ENCODE measurements at regions not wholly inside any gene's neighbourhood (a gene's known extent, or its start where the extent isn't known, plus 50 kb on each side); places are given as distances from the start of the nearest gene placed in this dataset.

GRCh38 chr2:172204762-172205161 is 102.1 kb upstream of the DLX2 start:
- no peak for DNase-seq

- DNase-seq: no peak
Measured at GRCh38 chr2:172205292-172205691, 102.6 kb upstream of the DLX2 start.

- DNase-seq: no peak
Measured at GRCh38 chr2:172207911-172208310, 105.2 kb upstream of the DLX2 start.

- DNase-seq: no peak
Measured at GRCh38 chr2:172208791-172209325, 106.2 kb upstream of the DLX2 start.

- DNase-seq: no peak
Measured at GRCh38 chr2:172210599-172210998, 107.9 kb upstream of the DLX2 start.

GRCh38 chr2:172211512-172211911 is 108.8 kb upstream of the DLX2 start:
- no peak for DNase-seq

GRCh38 chr2:172213116-172213860 is 110.6 kb upstream of the DLX2 start:
- no peak for DNase-seq

GRCh38 chr2:172214252-172214651 is 111.6 kb upstream of the DLX2 start:
- DNase-seq: no peak

- no peak for DNase-seq
Measured at GRCh38 chr2:172215172-172215935, 112.7 kb upstream of the DLX2 start.

GRCh38 chr2:172215936-172216335 is 113.2 kb upstream of the DLX2 start:
- no peak for DNase-seq

GRCh38 chr2:172216477-172216876 is 113.8 kb upstream of the DLX2 start:
- DNase-seq: no peak

GRCh38 chr2:172219201-172219600 is 116.5 kb upstream of the DLX2 start:
- DNase-seq: no peak

- no peak for DNase-seq
Measured at GRCh38 chr2:172220121-172220520, 117.4 kb upstream of the DLX2 start.

GRCh38 chr2:172223601-172224054 is 120.9 kb upstream of the DLX2 start:
- no peak for DNase-seq

- DNase-seq: no peak
Measured at GRCh38 chr2:172225786-172226185, 123.1 kb upstream of the DLX2 start.

- no peak for DNase-seq
Measured at GRCh38 chr2:172226244-172227061, 123.8 kb upstream of the DLX2 start.

- DNase-seq: no peak
Measured at GRCh38 chr2:172227719-172228118, 125.0 kb upstream of the DLX2 start.

- DNase-seq: no peak
Measured at GRCh38 chr2:172228177-172228808, 125.6 kb upstream of the DLX2 start.

- no peak for DNase-seq
Measured at GRCh38 chr2:172229125-172229524, 126.4 kb upstream of the DLX2 start.

GRCh38 chr2:172230332-172230888 is 127.7 kb upstream of the DLX2 start:
- DNase-seq: no peak

GRCh38 chr2:172230889-172231401 is 128.2 kb upstream of the DLX2 start:
- DNase-seq: no peak

- DNase-seq: no peak
Measured at GRCh38 chr2:172231508-172231907, 128.8 kb upstream of the DLX2 start.

All from SHP77 (cell line).